ENCODE measurements at regions not wholly inside any gene's neighbourhood (a gene's known extent, or its start where the extent isn't known, plus 50 kb on each side); places are given as distances from the start of the nearest gene placed in this dataset.

- CTCF ChIA-PET = no interaction called here
- in situ Hi-C loops (cut with MboI; ENCODE audit: low sequenced_read_pairs) = no loop called here
Observed at GRCh38 chr13:84077271-84077670, 195.0 kb upstream of the SLITRK1 start.

More at GRCh38 chr13:84077271-84077670, 195.0 kb upstream of the SLITRK1 start:
- no peak overlapping the region for H2AFZ ChIP-seq (replicated peaks; ENCODE audit: low read length, poor library complexity)
- no peak overlapping the region for H3K9ac ChIP-seq (ENCODE audit: low read depth, low read length)
- no peak overlapping the region for H3K23ac ChIP-seq (ENCODE audit: low read depth, low read length)
- no peaks in the 10 kb centered on the region for H3K79me1 ChIP-seq (ENCODE audit: low read depth in 1 of 2, low read length in 2 of 2)
- H3K4me3 ChIP-seq (ENCODE audit: insufficient read depth, low read depth, low read length) = no peak overlapping the region
- no peak overlapping the region for H2BK120ac ChIP-seq (ENCODE audit: low read depth, low read length)
- H3K56ac ChIP-seq (ENCODE audit: extremely low read depth, insufficient read depth, low read length) = no peak overlapping the region
- no peak overlapping the region for H3K4me2 ChIP-seq (ENCODE audit: low read depth, low read length)
- no peak overlapping the region for H2BK15ac ChIP-seq (ENCODE audit: low read depth, low read length)
- H3K4ac ChIP-seq (ENCODE audit: low read depth, low read length) = no peak overlapping the region
- H3K27me3 ChIP-seq (ENCODE audit: control insufficient read depth, insufficient read depth, low read length) = no peaks in the 10 kb centered on the region
- no TSS peak for BruUV-seq (replicated peaks)
- H2AK9ac ChIP-seq (replicated peaks; ENCODE audit: low read depth, low read length, poor library complexity) = no peak overlapping the region
- intact Hi-C loops (cut with micrococcal nuclease) = no loop called here
- POLR2A ChIA-PET (ENCODE audit: unreplicated experiment) = no interaction called here
- H4K20me1 ChIP-seq (ENCODE audit: insufficient read depth, low read length) = no peaks in the 10 kb centered on the region
- no peak overlapping the region for H2AK5ac ChIP-seq (ENCODE audit: low read depth, low read length)
- no peak overlapping the region for H2BK20ac ChIP-seq (ENCODE audit: low read depth, low read length)
- H3K14ac ChIP-seq (replicated peaks; ENCODE audit: low read depth, low read length) = no peak overlapping the region
- no peaks in the 10 kb centered on the region; the same call in 1 of the 2 replicates for H3K9me3 ChIP-seq (ENCODE audit: control insufficient read depth, insufficient read depth, low read length)
- H4K91ac ChIP-seq (ENCODE audit: insufficient read depth, low read depth, low read length) = no peak overlapping the region
- no peak overlapping the region for H4K8ac ChIP-seq (ENCODE audit: low read depth in 2 of 2, low read length in 2 of 2)
- H3K9me1 ChIP-seq (ENCODE audit: insufficient read depth, low read length) = no peaks in the 10 kb centered on the region
- dilution Hi-C loops (cut with HindIII; ENCODE audit: low sequenced_read_pairs, unreplicated experiment) = no loop called here
- no peak overlapping the region for H4K5ac ChIP-seq (ENCODE audit: low read depth, low read length)
- no peak overlapping the region for H2BK5ac ChIP-seq (ENCODE audit: low read depth, low read length, poor library complexity, severe bottlenecking)
- H3K36me3 ChIP-seq (ENCODE audit: control insufficient read depth, insufficient read depth, low read length) = no peaks in the 10 kb centered on the region
- no peak overlapping the region for H3K18ac ChIP-seq (ENCODE audit: low read depth, low read length)
- TF ChIP-seq MAFK (IDR thresholded peaks at IDR 0.05; ENCODE audit: low read depth, low read length) (no peak), ELK1 (IDR thresholded peaks at IDR 0.05; ENCODE audit: borderline replicate concordance, low read depth, low read length) (no peak), CHD1 (IDR thresholded peaks at IDR 0.05; ENCODE audit: low read depth, low read length) (no peak), CEBPB (IDR thresholded peaks at IDR 0.05; ENCODE audit: low read depth, low read length) (no peak), RCOR1 (IDR thresholded peaks at IDR 0.05; ENCODE audit: insufficient replicate concordance, low read length) (no peak), RFX5 (IDR thresholded peaks at IDR 0.05; ENCODE audit: low read depth, low read length) (no peak), USF2 (IDR thresholded peaks at IDR 0.05; ENCODE audit: low read depth, low read length) (no peak), BHLHE40 (IDR thresholded peaks at IDR 0.05; ENCODE audit: low read depth, low read length) (no peak), RAD21 (IDR thresholded peaks at IDR 0.05; ENCODE audit: low read length) (no peak), POLR2A (IDR thresholded peaks at IDR 0.05; ENCODE audit: low read depth, low read length) (no peak), FOS (IDR thresholded peaks at IDR 0.05; ENCODE audit: low read depth, low read length) (no peak), MXI1 (IDR thresholded peaks at IDR 0.05; ENCODE audit: borderline replicate concordance, low read depth, low read length) (no peak), MAZ (IDR thresholded peaks at IDR 0.05; ENCODE audit: borderline replicate concordance, low read depth, low read length) (no peak), SMC3 (IDR thresholded peaks at IDR 0.05; ENCODE audit: low read depth, low read length) (no peak), NFE2L2 (IDR thresholded peaks at IDR 0.05; ENCODE audit: low read depth, low read length) (no peak)
- TF ChIP-seq, protein P1, sequence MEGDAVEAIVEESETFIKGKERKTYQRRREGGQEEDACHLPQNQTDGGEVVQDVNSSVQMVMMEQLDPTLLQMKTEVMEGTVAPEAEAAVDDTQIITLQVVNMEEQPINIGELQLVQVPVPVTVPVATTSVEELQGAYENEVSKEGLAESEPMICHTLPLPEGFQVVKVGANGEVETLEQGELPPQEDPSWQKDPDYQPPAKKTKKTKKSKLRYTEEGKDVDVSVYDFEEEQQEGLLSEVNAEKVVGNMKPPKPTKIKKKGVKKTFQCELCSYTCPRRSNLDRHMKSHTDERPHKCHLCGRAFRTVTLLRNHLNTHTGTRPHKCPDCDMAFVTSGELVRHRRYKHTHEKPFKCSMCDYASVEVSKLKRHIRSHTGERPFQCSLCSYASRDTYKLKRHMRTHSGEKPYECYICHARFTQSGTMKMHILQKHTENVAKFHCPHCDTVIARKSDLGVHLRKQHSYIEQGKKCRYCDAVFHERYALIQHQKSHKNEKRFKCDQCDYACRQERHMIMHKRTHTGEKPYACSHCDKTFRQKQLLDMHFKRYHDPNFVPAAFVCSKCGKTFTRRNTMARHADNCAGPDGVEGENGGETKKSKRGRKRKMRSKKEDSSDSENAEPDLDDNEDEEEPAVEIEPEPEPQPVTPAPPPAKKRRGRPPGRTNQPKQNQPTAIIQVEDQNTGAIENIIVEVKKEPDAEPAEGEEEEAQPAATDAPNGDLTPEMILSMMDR (conservative IDR thresholded peaks at IDR 0.05; ENCODE audit: low read depth, low read length) = no peak
- H3K27ac ChIP-seq (ENCODE audit: insufficient read depth, low read length) = no peak overlapping the region
- ATAC-seq (ENCODE audit: low read depth) = no peak
- H3K4me1 ChIP-seq (ENCODE audit: control insufficient read depth, insufficient read depth, low read length) = no peaks in the 10 kb centered on the region
- DNase-seq = no peak

All from IMR-90 (cell line).